Dendritic cell treated with granulocyte-macrophage colony-stimulating factor and Interleukin-4, amounts not matched to agents 40 ng/mL and 50 ng/mL, for 4 days (primary cell): ENCODE measurements at regions not wholly inside any gene's neighbourhood (a gene's known extent, or its start where the extent isn't known, plus 50 kb on each side); places are given as distances from the start of the nearest gene placed in this dataset.

Experiments
- H3K27ac Mint-ChIP-seq: one replicate; pipeline ENCODE4 v1.8.0; 2022; ENCODE audit warnings: mild to moderate bottlenecking, mixed read lengths
- H3K27me3 Mint-ChIP-seq: one replicate; pipeline ENCODE4 v1.8.0; 2022; ENCODE audit warnings: mild to moderate bottlenecking, mixed read lengths
- H3K36me3 Mint-ChIP-seq: one replicate; pipeline ENCODE4 v1.8.0; 2022; ENCODE audit warnings: low read depth, mixed read lengths
- H3K4me1 Mint-ChIP-seq: one replicate; pipeline ENCODE4 v1.8.0; 2022; ENCODE audit warnings: low read depth, mixed read lengths
- H3K4me3 Mint-ChIP-seq: one replicate; pipeline ENCODE4 v1.8.0; 2022; ENCODE audit warnings: mild to moderate bottlenecking, moderate library complexity, mixed read lengths
- H3K9me3 Mint-ChIP-seq: one replicate; pipeline ENCODE4 v1.8.0; 2022; ENCODE audit warnings: mixed read lengths
- intact Hi-C: fragments of 100-400 bp; cut with micrococcal nuclease; formaldehyde crosslinking; loops from one replicate; pipeline ENCODE4 v1.15.0; 2022

GRCh38 chr3:72133329-72134011 is 348.5 kb upstream of the PROK2 start:
- H3K4me1 Mint-ChIP-seq, result peaks cover 17% of the 10 kb centered on the region
- no peak overlapping the region for H3K27ac Mint-ChIP-seq
- H3K9me3 Mint-ChIP-seq, result no peaks in the 10 kb centered on the region
- intact Hi-C loops, result loop anchor here (10.0 kb wide), 1 partner anchor 691 kb away; no protein-coding TSS in a partner anchor
- H3K4me3 Mint-ChIP-seq, result no peak overlapping the region
- H3K36me3 Mint-ChIP-seq, result no peaks in the 10 kb centered on the region
- H3K27me3 Mint-ChIP-seq, result peaks cover 52% of the 10 kb centered on the region

GRCh38 chr3:72131899-72132298 is 347.0 kb upstream of the PROK2 start:
- H3K36me3 Mint-ChIP-seq, result no peaks in the 10 kb centered on the region
- intact Hi-C loops, result loop anchor here (10.0 kb wide), 1 partner anchor 693 kb away; no protein-coding TSS in a partner anchor
- H3K27ac Mint-ChIP-seq, result no peak overlapping the region
- peaks cover 27% of the 10 kb centered on the region for H3K4me1 Mint-ChIP-seq
- no peak overlapping the region for H3K4me3 Mint-ChIP-seq
- H3K27me3 Mint-ChIP-seq, result peaks cover 42% of the 10 kb centered on the region
- no peaks in the 10 kb centered on the region for H3K9me3 Mint-ChIP-seq

- no peaks in the 10 kb centered on the region for H3K9me3 Mint-ChIP-seq
- H3K27me3 Mint-ChIP-seq, result peaks cover 39% of the 10 kb centered on the region
- no peak overlapping the region for H3K4me3 Mint-ChIP-seq
- H3K36me3 Mint-ChIP-seq, result no peaks in the 10 kb centered on the region
- intact Hi-C loops, result loop anchor here (10.0 kb wide), 1 partner anchor 694 kb away; no protein-coding TSS in a partner anchor
- H3K4me1 Mint-ChIP-seq, result peaks cover 41% of the 10 kb centered on the region
- no peak overlapping the region for H3K27ac Mint-ChIP-seq
Observed at GRCh38 chr3:72130565-72130964, 345.6 kb upstream of the PROK2 start.

DNA sequence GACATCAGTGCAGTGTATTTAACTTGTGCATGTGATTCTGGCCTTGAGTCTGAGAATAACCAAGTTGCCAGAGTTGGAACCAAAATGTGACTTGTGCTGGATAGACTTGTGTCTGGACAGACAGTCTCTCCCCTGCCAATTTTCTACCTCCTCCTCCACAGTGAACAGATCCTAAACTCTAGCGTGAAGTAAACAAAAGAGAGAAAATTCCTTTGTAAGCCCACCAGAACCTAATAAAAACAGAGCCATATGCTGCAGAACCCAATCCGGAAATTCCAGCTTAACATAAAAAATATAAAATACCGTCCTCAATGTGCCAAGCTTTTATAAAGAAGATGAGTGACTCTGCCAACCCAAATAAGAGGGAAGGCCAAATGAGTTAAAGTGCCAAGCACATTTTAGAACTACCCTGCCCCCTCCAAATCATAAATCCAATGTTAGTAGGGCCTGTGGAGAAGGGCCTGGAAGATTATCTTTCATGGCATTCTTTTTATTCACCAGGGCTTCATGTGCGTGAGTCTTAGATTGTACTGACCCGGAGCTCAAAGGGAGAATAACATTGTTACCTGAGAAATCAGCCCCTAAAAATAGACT is 344.6 kb upstream of the PROK2 start:
- Mint-ChIP-seq H3K27ac (no peak overlapping the region), H3K36me3 (no peaks in the 10 kb centered on the region), H3K4me1 (peaks cover 37% of the 10 kb centered on the region), H3K9me3 (no peaks in the 10 kb centered on the region), H3K27me3 (peaks cover 38% of the 10 kb centered on the region), H3K4me3 (no peak overlapping the region)
- intact Hi-C loops, result loop anchor here (10.0 kb wide), 3 partner anchors 125 to 695 kb away; no protein-coding TSS in a partner anchor

DNA sequence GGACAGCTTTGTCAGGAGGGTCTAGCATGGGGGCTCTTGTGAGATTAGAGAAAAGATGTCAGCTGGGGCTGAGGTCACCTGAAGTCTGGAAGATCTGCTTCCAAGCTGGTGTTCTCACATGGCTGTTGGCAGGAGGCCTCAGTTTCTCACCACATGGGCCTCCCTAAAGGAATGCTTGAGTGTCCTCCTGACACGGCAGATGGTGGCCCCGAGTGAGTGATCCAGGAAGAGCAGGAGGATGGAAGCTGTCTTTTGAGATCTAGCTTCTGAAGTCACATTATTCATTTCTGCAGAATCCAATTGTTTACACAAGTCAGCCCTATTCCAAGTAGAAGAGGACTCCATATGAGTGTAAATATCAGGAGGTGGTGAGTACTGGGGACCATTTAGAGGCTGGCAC is 344.0 kb upstream of the PROK2 start:
- intact Hi-C loops, result loop anchor here (10.0 kb wide), 2 partner anchors 126 to 254 kb away; no protein-coding TSS in a partner anchor
- H3K36me3 Mint-ChIP-seq, result no peaks in the 10 kb centered on the region
- H3K4me1 Mint-ChIP-seq, result peaks cover 38% of the 10 kb centered on the region
- H3K4me3 Mint-ChIP-seq, result no peak overlapping the region
- H3K27ac Mint-ChIP-seq, result no peak overlapping the region
- H3K9me3 Mint-ChIP-seq, result no peaks in the 10 kb centered on the region
- H3K27me3 Mint-ChIP-seq, result peaks cover 40% of the 10 kb centered on the region

- H3K4me3 Mint-ChIP-seq, result no peak overlapping the region
- peaks cover 41% of the 10 kb centered on the region for H3K27me3 Mint-ChIP-seq
- peaks cover 42% of the 10 kb centered on the region for H3K4me1 Mint-ChIP-seq
- H3K27ac Mint-ChIP-seq, result no peak overlapping the region
- no peaks in the 10 kb centered on the region for H3K36me3 Mint-ChIP-seq
- intact Hi-C loops, result loop anchor here (10.0 kb wide), 2 partner anchors 127 to 253 kb away; no protein-coding TSS in a partner anchor
- H3K9me3 Mint-ChIP-seq, result no peaks in the 10 kb centered on the region
Observed at GRCh38 chr3:72127844-72128243, 342.9 kb upstream of the PROK2 start.

- peaks cover 42% of the 10 kb centered on the region for H3K4me1 Mint-ChIP-seq
- intact Hi-C loops, result loop anchor here (10.0 kb wide), 2 partner anchors 128 to 252 kb away; no protein-coding TSS in a partner anchor
- H3K27ac Mint-ChIP-seq, result no peak overlapping the region
- no peak overlapping the region for H3K4me3 Mint-ChIP-seq
- H3K36me3 Mint-ChIP-seq, result no peaks in the 10 kb centered on the region
- peaks cover 40% of the 10 kb centered on the region for H3K27me3 Mint-ChIP-seq
- H3K9me3 Mint-ChIP-seq, result no peaks in the 10 kb centered on the region
Observed at GRCh38 chr3:72127224-72127612, 342.3 kb upstream of the PROK2 start.

GRCh38 chr3:72126441-72127223 is 341.7 kb upstream of the PROK2 start:
- peaks cover 42% of the 10 kb centered on the region for H3K27me3 Mint-ChIP-seq
- H3K36me3 Mint-ChIP-seq, result no peaks in the 10 kb centered on the region
- H3K27ac Mint-ChIP-seq, result no peak overlapping the region
- intact Hi-C loops, result loop anchor here (10.0 kb wide), 2 partner anchors 128 to 252 kb away; no protein-coding TSS in a partner anchor
- peaks cover 48% of the 10 kb centered on the region for H3K4me1 Mint-ChIP-seq
- H3K9me3 Mint-ChIP-seq, result no peaks in the 10 kb centered on the region
- no peak overlapping the region for H3K4me3 Mint-ChIP-seq

- no peak overlapping the region for H3K4me3 Mint-ChIP-seq
- intact Hi-C loops, result loop anchor here (10.0 kb wide), 2 partner anchors 131 to 249 kb away; no protein-coding TSS in a partner anchor
- H3K27me3 Mint-ChIP-seq, result peaks cover 33% of the 10 kb centered on the region
- H3K4me1 Mint-ChIP-seq, result peaks cover 58% of the 10 kb centered on the region
- H3K9me3 Mint-ChIP-seq, result no peaks in the 10 kb centered on the region
- no peaks in the 10 kb centered on the region for H3K36me3 Mint-ChIP-seq
- no peak overlapping the region for H3K27ac Mint-ChIP-seq
Observed at GRCh38 chr3:72123908-72124441, 339.0 kb upstream of the PROK2 start.

DNA sequence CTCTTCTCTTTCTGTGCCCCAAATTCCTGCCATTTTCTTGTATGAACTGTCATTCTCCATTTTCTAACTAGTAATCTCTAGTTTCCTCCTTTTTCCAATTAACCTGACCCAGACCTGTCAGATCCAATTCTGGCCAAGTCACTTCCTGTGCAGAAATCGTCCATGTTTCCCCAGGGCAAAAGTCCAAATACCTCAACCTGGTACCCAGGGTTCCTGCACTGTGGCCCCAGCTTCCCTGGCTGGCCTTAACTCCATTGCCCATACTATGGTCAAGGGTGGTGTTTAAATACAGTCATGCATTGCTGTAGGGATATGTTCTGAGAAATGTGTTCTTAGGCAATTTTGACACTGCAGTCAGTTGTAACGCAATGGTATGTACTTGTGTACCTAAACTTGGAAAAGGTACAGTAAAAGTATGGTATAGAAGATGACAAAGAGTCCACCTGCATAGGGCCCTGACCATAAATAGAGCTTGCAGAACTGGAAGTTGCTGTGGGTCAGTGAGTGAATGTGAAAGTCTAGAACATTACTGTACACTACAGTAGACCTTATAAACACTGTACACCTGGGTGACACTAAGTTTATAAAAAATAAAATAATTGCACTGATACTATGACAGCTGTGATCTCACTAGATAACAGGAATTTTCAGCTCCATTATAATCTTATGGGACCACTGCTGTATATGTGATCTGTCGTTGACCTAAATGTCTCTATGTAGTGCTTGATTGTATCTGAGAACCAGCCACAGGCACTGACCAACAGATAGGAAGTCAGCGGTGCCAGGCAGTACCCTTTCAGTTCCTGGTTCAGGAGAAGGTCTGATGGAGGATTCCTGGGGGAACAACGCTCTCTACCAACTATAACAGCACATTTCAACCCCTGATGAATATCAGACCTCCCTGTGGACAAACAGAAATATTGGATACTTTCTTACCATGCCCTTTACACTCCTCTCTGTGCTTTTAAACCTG is 336.1 kb upstream of the PROK2 start:
- intact Hi-C loops, result loop anchor here (10.0 kb wide), 2 partner anchors 134 to 246 kb away; no protein-coding TSS in a partner anchor
- peaks cover 38% of the 10 kb centered on the region for H3K27me3 Mint-ChIP-seq
- no peaks in the 10 kb centered on the region for H3K9me3 Mint-ChIP-seq
- peaks cover 29% of the 10 kb centered on the region for H3K4me1 Mint-ChIP-seq
- no peak overlapping the region for H3K4me3 Mint-ChIP-seq
- H3K36me3 Mint-ChIP-seq, result no peaks in the 10 kb centered on the region
- no peak overlapping the region for H3K27ac Mint-ChIP-seq

DNA sequence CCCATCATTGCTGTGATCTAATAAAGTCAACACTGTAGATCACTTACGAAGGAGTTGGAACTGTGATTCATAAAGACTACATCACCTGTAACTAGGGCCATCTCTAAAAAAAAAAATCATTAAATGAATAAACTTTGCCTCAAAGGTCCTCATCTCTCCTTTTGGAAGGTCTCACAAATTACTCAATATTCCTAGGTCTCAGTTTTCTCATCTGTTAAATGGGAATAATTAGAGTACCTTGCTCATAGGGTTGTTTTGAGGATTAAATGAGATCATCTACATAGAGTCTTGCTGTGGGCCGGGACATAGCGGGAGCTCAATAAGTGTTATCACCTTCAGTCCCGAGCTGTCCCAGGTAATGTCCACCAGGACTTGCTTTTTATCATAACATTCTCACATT is 335.1 kb upstream of the PROK2 start:
- Mint-ChIP-seq H3K27ac (no peak overlapping the region), H3K9me3 (no peaks in the 10 kb centered on the region), H3K27me3 (peaks cover 35% of the 10 kb centered on the region), H3K36me3 (no peaks in the 10 kb centered on the region), H3K4me1 (peaks cover 21% of the 10 kb centered on the region), H3K4me3 (no peak overlapping the region)
- intact Hi-C loops, result loop anchor here (10.0 kb wide), 2 partner anchors 135 to 245 kb away; no protein-coding TSS in a partner anchor

DNA sequence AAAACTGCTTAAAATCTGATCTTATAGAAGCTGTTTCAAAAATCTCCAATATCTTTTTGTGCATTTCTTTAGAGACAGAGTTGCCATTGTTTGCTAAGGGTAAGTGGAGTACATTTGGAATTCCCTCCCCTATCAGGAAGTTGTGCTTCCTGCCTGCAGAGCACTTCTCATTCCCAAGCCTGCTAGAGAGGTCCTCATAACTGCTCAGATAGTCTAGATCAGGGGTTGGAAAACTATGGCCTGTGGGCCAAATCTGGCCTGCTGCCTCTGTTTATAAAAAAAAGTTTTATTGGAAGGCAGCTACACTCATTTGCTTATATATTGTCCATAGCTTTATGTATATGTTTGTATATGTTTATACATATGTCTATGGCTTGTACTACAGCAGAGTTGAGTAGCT is 333.7 kb upstream of the PROK2 start:
- peaks cover 25% of the 10 kb centered on the region for H3K27me3 Mint-ChIP-seq
- H3K4me1 Mint-ChIP-seq, result peaks cover 17% of the 10 kb centered on the region
- intact Hi-C loops, result no loop called here
- H3K36me3 Mint-ChIP-seq, result no peaks in the 10 kb centered on the region
- no peaks in the 10 kb centered on the region for H3K9me3 Mint-ChIP-seq
- no peak overlapping the region for H3K4me3 Mint-ChIP-seq
- H3K27ac Mint-ChIP-seq, result no peak overlapping the region

DNA sequence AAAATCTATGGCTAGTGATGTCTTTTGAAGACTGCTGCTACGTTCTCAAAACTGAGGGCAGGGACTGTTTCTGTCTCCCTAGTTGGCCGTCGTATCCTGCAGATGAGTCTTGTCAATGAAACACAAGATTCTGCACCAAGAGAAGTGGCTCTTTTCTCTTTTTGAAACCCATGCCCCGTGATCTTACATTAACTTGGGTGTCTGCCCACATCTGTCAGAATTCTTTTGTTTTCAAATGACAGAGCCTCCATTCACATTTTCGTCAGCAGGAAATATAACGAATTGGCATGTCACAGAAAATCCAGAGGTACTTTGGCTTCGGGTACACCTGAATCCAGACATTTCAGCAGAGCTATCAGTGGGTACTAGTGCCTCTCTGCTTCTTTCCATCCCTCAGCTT is 331.3 kb upstream of the PROK2 start:
- H3K9me3 Mint-ChIP-seq, result no peaks in the 10 kb centered on the region
- H3K27me3 Mint-ChIP-seq, result peaks cover 29% of the 10 kb centered on the region
- no peaks in the 10 kb centered on the region for H3K36me3 Mint-ChIP-seq
- no peak overlapping the region for H3K4me3 Mint-ChIP-seq
- H3K27ac Mint-ChIP-seq, result no peak overlapping the region
- intact Hi-C loops, result no loop called here
- H3K4me1 Mint-ChIP-seq, result peaks cover 7% of the 10 kb centered on the region
